DOHH2 (cell line): ENCODE measurements at regions not wholly inside any gene's neighbourhood (a gene's known extent, or its start where the extent isn't known, plus 50 kb on each side); places are given as distances from the start of the nearest gene placed in this dataset.

ENCODE experiments used
- EZH2phosphoT487 ChIP-seq: fragments of 200-600 bp; sonication (generic); IDR thresholded peaks from 2 replicates; pipeline ENCODE4 v1.6.1; 2017; ENCODE audit warnings: borderline replicate concordance, mild to moderate bottlenecking, antibody characterized with exemption, low read length, moderate library complexity, mixed read lengths
- TF ChIP-seq, protein P1 (sequence below): fragments of 200-600 bp; sonication (generic); IDR thresholded peaks from one replicate; pipeline ENCODE4 v1.5.1; 2014; ENCODE audit warnings: antibody characterized with exemption, mild to moderate bottlenecking, low read depth, low read length; ENCODE audit not compliant: poor library complexity, severe bottlenecking

DNA sequence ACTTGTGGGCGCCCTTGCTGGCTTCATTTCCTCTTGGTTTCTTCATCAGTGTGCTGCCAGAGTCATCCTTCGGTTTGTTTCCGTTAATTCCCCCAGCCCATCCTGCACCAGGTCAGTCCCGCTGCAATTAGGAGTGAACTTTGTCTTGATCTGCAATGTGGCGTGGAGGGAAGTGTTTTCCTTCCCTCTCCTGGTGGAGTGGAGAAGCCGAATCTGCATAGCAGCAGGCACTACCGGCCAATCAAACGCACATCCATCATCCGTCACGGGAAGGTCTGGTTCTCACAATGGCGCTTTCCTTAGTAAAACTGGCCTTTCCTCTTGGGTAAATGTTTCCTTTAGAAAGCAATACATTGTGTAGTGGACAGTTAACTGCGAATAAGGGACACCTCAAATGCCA is 337.5 kb downstream of the CXCL12 start:
- TF ChIP-seq, protein P1, sequence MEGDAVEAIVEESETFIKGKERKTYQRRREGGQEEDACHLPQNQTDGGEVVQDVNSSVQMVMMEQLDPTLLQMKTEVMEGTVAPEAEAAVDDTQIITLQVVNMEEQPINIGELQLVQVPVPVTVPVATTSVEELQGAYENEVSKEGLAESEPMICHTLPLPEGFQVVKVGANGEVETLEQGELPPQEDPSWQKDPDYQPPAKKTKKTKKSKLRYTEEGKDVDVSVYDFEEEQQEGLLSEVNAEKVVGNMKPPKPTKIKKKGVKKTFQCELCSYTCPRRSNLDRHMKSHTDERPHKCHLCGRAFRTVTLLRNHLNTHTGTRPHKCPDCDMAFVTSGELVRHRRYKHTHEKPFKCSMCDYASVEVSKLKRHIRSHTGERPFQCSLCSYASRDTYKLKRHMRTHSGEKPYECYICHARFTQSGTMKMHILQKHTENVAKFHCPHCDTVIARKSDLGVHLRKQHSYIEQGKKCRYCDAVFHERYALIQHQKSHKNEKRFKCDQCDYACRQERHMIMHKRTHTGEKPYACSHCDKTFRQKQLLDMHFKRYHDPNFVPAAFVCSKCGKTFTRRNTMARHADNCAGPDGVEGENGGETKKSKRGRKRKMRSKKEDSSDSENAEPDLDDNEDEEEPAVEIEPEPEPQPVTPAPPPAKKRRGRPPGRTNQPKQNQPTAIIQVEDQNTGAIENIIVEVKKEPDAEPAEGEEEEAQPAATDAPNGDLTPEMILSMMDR: no peak
- TF ChIP-seq EZH2phosphoT487: no peak
